OCI-LY1 (cell line): ENCODE measurements at regions not wholly inside any gene's neighbourhood (a gene's known extent, or its start where the extent isn't known, plus 50 kb on each side); places are given as distances from the start of the nearest gene placed in this dataset.

ENCODE experiments used
- H2AFZ ChIP-seq: fragments of 200-600 bp; sonication (generic), shearing (Covaris generic); 2 replicates; pipeline ENCODE4 v1.6.0; 2014; ENCODE audit warnings: antibody characterized with exemption, mild to moderate bottlenecking, low read length
- H3F3A ChIP-seq: fragments of 200-600 bp; sonication (generic), shearing (Covaris generic); 2 replicates; pipeline ENCODE4 v1.6.0; 2014; ENCODE audit warnings: mild to moderate bottlenecking, antibody characterized with exemption, low read length, moderate library complexity; ENCODE audit not compliant: insufficient read depth
- H3K27ac ChIP-seq: fragments of 200-600 bp; sonication (generic); 2 replicates; pipeline ENCODE4 v1.5.1; 2014; ENCODE audit warnings: low read length, mixed run types, mild to moderate bottlenecking, low read depth; ENCODE audit not compliant: poor library complexity, severe bottlenecking
- H3K27me3 ChIP-seq: fragments of 200-600 bp; sonication (generic); 2 replicates; pipeline ENCODE4 v1.6.0; 2014; ENCODE audit warnings: antibody characterized with exemption, mild to moderate bottlenecking, low read length, moderate library complexity; ENCODE audit not compliant: insufficient read depth
- H3K36me3 ChIP-seq: fragments of 200-600 bp; sonication (generic); 2 replicates; pipeline ENCODE4 v1.6.1; 2014; ENCODE audit warnings: mild to moderate bottlenecking, antibody characterized with exemption, low read length, moderate library complexity, mixed read lengths; ENCODE audit not compliant: insufficient read depth
- H3K4me1 ChIP-seq: fragments of 200-600 bp; sonication (generic); 2 replicates; pipeline ENCODE4 v1.5.1; 2014; ENCODE audit warnings: mild to moderate bottlenecking, low read length, moderate library complexity; ENCODE audit not compliant: insufficient read depth, severe bottlenecking
- H3K4me2 ChIP-seq: fragments of 200-600 bp; sonication (generic), shearing (Covaris generic); 2 replicates; pipeline ENCODE4 v1.6.1; 2014; ENCODE audit warnings: low read length
- H3K4me3 ChIP-seq: fragments of 200-600 bp; sonication (generic); 2 replicates; pipeline ENCODE4 v1.5.1; 2014; ENCODE audit warnings: low read length, low read depth, mild to moderate bottlenecking, mixed read lengths; ENCODE audit not compliant: poor library complexity, severe bottlenecking
- H3K79me2 ChIP-seq: fragments of 200-600 bp; shearing (Covaris generic); 2 replicates; pipeline ENCODE4 v1.6.1; 2016; ENCODE audit warnings: mixed run types, low read length, mixed read lengths; ENCODE audit not compliant: insufficient read depth
- H3K9ac ChIP-seq: fragments of 200-600 bp; sonication (generic), shearing (Covaris generic); 2 replicates; pipeline ENCODE4 v1.6.1; 2014; ENCODE audit warnings: mild to moderate bottlenecking, low read length, mixed read lengths
- H3K9me2 ChIP-seq: fragments of 200-600 bp; sonication (generic), shearing (Covaris generic); 2 replicates; pipeline ENCODE4 v1.6.1; 2014; ENCODE audit warnings: low read depth, mild to moderate bottlenecking, low read length, mixed read lengths
- H3K9me3 ChIP-seq: fragments of 200-600 bp; shearing (Covaris generic); 2 replicates; pipeline ENCODE4 v1.6.1; 2014; ENCODE audit warnings: low read length, mixed read lengths
- H4K20me1 ChIP-seq: fragments of 200-600 bp; sonication (generic), shearing (Covaris generic); 2 replicates; pipeline ENCODE4 v1.6.0; 2016; ENCODE audit warnings: mild to moderate bottlenecking, low read length; ENCODE audit not compliant: insufficient read depth
- CTCF ChIP-seq: fragments of 200-600 bp; sonication (generic), shearing (Covaris generic); IDR thresholded peaks from 2 replicates; pipeline ENCODE4 v1.5.1; 2017; ENCODE audit warnings: mild to moderate bottlenecking, antibody characterized with exemption, low read length, moderate library complexity, mixed read lengths
- EZH2 ChIP-seq: fragments of 200-600 bp; sonication (generic), shearing (Covaris generic); IDR thresholded peaks from 2 replicates; pipeline ENCODE4 v1.8.0; 2017; ENCODE audit warnings: borderline replicate concordance, mixed run types, mild to moderate bottlenecking, antibody characterized with exemption, low read length, moderate library complexity, mixed read lengths

GRCh38 chr2:40962026-40962425, 510.1 kb upstream of the SLC8A1 start:
- Histone ChIP-seq H3K4me3 (no peak overlapping the region), H3K79me2 (no peaks in the 10 kb centered on the region), H3K4me2 (no peak overlapping the region), H3K4me1 (no peaks in the 10 kb centered on the region), H3K27ac (no peak overlapping the region), H2AFZ (no peak overlapping the region), H3K9me3 (no peaks in the 10 kb centered on the region), H3K9ac (no peak overlapping the region), H4K20me1 (no peaks in the 10 kb centered on the region), H3K36me3 (no peaks in the 10 kb centered on the region), H3K9me2 (no peaks in the 10 kb centered on the region), H3K27me3 (no peaks in the 10 kb centered on the region), H3F3A (no peaks in the 10 kb centered on the region)
- TF ChIP-seq EZH2 = no peak
- TF ChIP-seq CTCF = no peak

- Histone ChIP-seq H3K9me2 (no peaks in the 10 kb centered on the region), H4K20me1 (no peaks in the 10 kb centered on the region), H3K4me2 (no peak overlapping the region), H3K9ac (no peak overlapping the region), H3K4me1 (no peaks in the 10 kb centered on the region), H3K36me3 (no peaks in the 10 kb centered on the region), H3K79me2 (no peaks in the 10 kb centered on the region), H3K27me3 (no peaks in the 10 kb centered on the region), H2AFZ (no peak overlapping the region), H3K4me3 (no peak overlapping the region), H3K27ac (no peak overlapping the region), H3K9me3 (no peaks in the 10 kb centered on the region), H3F3A (no peaks in the 10 kb centered on the region)
- TF ChIP-seq EZH2 = no peak
- TF ChIP-seq CTCF = no peak
These were observed 512.8 kb upstream of the SLC8A1 start for GRCh38 chr2:40964509-40965250.

GRCh38 chr2:40967451-40967850, 515.6 kb upstream of the SLC8A1 start:
- H3K9me3 ChIP-seq = no peaks in the 10 kb centered on the region
- no peak overlapping the region for H3K9ac ChIP-seq
- no peaks in the 10 kb centered on the region for H3F3A ChIP-seq
- H4K20me1 ChIP-seq = no peaks in the 10 kb centered on the region
- H3K79me2 ChIP-seq = no peaks in the 10 kb centered on the region
- no peak for TF ChIP-seq EZH2
- no peak for TF ChIP-seq CTCF
- no peak overlapping the region for H3K4me3 ChIP-seq
- H3K27ac ChIP-seq = no peak overlapping the region
- no peak overlapping the region for H2AFZ ChIP-seq
- no peaks in the 10 kb centered on the region for H3K36me3 ChIP-seq
- no peak overlapping the region for H3K4me2 ChIP-seq
- H3K4me1 ChIP-seq = no peaks in the 10 kb centered on the region
- H3K9me2 ChIP-seq = no peaks in the 10 kb centered on the region
- no peaks in the 10 kb centered on the region for H3K27me3 ChIP-seq
